Activated CD8-positive, alpha-beta memory T cell treated with anti-CD3 and anti-CD28 coated beads, Interleukin-2, amount 10 ng/mL, durations not matched to agents 7 days and 5 days (primary cell): ENCODE measurements at regions not wholly inside any gene's neighbourhood (a gene's known extent, or its start where the extent isn't known, plus 50 kb on each side); places are given as distances from the start of the nearest gene placed in this dataset.

ENCODE experiments used
- ATAC-seq: fragments of 150-1000 bp; cut with Tn5 transposase; one replicate; pipeline ENCODE4 v1.10.0; 2021; ENCODE audit warnings: moderate library complexity
- CTCF ChIA-PET: fragments of 350-600 bp; sonication (Branson Sonifier 250); formaldehyde crosslinking; loops from one replicate; lab custom pipeline; 2021; ENCODE audit warnings: antibody characterized with exemption; lab: Charles Lee
- DNase-seq: peaks from one replicate; pipeline ENCODE4 v3.0.0-alpha.2; 2020
- H3K27ac Mint-ChIP-seq: one replicate; pipeline ENCODE4 v1.8.0; 2021; ENCODE audit warnings: mild to moderate bottlenecking, mixed read lengths
- H3K27me3 Mint-ChIP-seq: one replicate; pipeline ENCODE4 v1.8.0; 2021; ENCODE audit warnings: mixed read lengths
- H3K36me3 Mint-ChIP-seq: one replicate; pipeline ENCODE4 v1.8.0; 2021; ENCODE audit warnings: mild to moderate bottlenecking, mixed read lengths
- H3K4me1 Mint-ChIP-seq: one replicate; pipeline ENCODE4 v1.8.0; 2021; ENCODE audit warnings: mixed read lengths
- H3K4me3 Mint-ChIP-seq: one replicate; pipeline ENCODE4 v1.8.0; 2021; ENCODE audit warnings: mild to moderate bottlenecking, moderate library complexity, mixed read lengths
- H3K9me3 Mint-ChIP-seq: one replicate; pipeline ENCODE4 v1.8.0; 2022; ENCODE audit warnings: low read depth, mixed read lengths

- H3K27ac Mint-ChIP-seq: no peak overlapping the region
- CTCF ChIA-PET: no interaction called here
Observed at GRCh38 chr20:22289442-22289841, 294.9 kb downstream of the FOXA2 start.

GRCh38 chr20:22288957-22289356 lies 295.4 kb downstream of the FOXA2 start:
- H3K4me1 Mint-ChIP-seq: no peaks in the 10 kb centered on the region
- no peak overlapping the region for H3K4me3 Mint-ChIP-seq
- CTCF ChIA-PET: no interaction called here
- no peaks in the 10 kb centered on the region for H3K36me3 Mint-ChIP-seq
- ATAC-seq (no peak), DNase-seq (no peak)
- H3K27me3 Mint-ChIP-seq: no peaks in the 10 kb centered on the region
- peaks cover 9% of the 10 kb centered on the region for H3K9me3 Mint-ChIP-seq
- H3K27ac Mint-ChIP-seq: no peak overlapping the region

More at GRCh38 chr20:22289442-22289841, 294.9 kb downstream of the FOXA2 start:
- no peaks in the 10 kb centered on the region for H3K4me1 Mint-ChIP-seq
- no peak overlapping the region for H3K4me3 Mint-ChIP-seq
- H3K27me3 Mint-ChIP-seq: no peaks in the 10 kb centered on the region
- peaks cover 8% of the 10 kb centered on the region for H3K9me3 Mint-ChIP-seq
- no peaks in the 10 kb centered on the region for H3K36me3 Mint-ChIP-seq
- ATAC-seq (no peak), DNase-seq (no peak)

- H3K4me3 Mint-ChIP-seq: no peak overlapping the region
- CTCF ChIA-PET: no interaction called here
- H3K36me3 Mint-ChIP-seq: no peaks in the 10 kb centered on the region
- no peak overlapping the region for H3K27ac Mint-ChIP-seq
- DNase-seq: no peak
- no peak for ATAC-seq
- no peaks in the 10 kb centered on the region for H3K4me1 Mint-ChIP-seq
- H3K27me3 Mint-ChIP-seq: no peaks in the 10 kb centered on the region
- peaks cover 7% of the 10 kb centered on the region for H3K9me3 Mint-ChIP-seq
Observed at GRCh38 chr20:22288156-22288555, 296.2 kb downstream of the FOXA2 start.

- Mint-ChIP-seq H3K4me3 (no peak overlapping the region), H3K27ac (no peak overlapping the region), H3K9me3 (peaks cover 8% of the 10 kb centered on the region), H3K27me3 (no peaks in the 10 kb centered on the region), H3K36me3 (no peaks in the 10 kb centered on the region), H3K4me1 (no peaks in the 10 kb centered on the region)
- ATAC-seq (no peak), DNase-seq (no peak)
- CTCF ChIA-PET: no interaction called here
Observed at GRCh38 chr20:22285555-22285954, 298.8 kb downstream of the FOXA2 start.

GRCh38 chr20:22282696-22283095 lies 301.7 kb downstream of the FOXA2 start:
- DNase-seq (no peak), ATAC-seq (no peak)
- CTCF ChIA-PET: no interaction called here
- peaks cover 8% of the 10 kb centered on the region for H3K9me3 Mint-ChIP-seq
- H3K36me3 Mint-ChIP-seq: no peaks in the 10 kb centered on the region
- H3K27ac Mint-ChIP-seq: no peak overlapping the region
- H3K4me3 Mint-ChIP-seq: no peak overlapping the region
- H3K27me3 Mint-ChIP-seq: no peaks in the 10 kb centered on the region
- H3K4me1 Mint-ChIP-seq: no peaks in the 10 kb centered on the region

- no peak for ATAC-seq
- H3K27ac Mint-ChIP-seq: no peak overlapping the region
- no peaks in the 10 kb centered on the region for H3K36me3 Mint-ChIP-seq
- no peaks in the 10 kb centered on the region for H3K27me3 Mint-ChIP-seq
- H3K4me1 Mint-ChIP-seq: no peaks in the 10 kb centered on the region
- no peak overlapping the region for H3K4me3 Mint-ChIP-seq
- DNase-seq: no peak
- CTCF ChIA-PET: no interaction called here
- H3K9me3 Mint-ChIP-seq: peaks cover 12% of the 10 kb centered on the region
Observed at GRCh38 chr20:22274330-22274729, 310.0 kb downstream of the FOXA2 start.

GRCh38 chr20:22268675-22269074 lies 315.7 kb downstream of the FOXA2 start:
- CTCF ChIA-PET: no interaction called here
- H3K36me3 Mint-ChIP-seq: no peaks in the 10 kb centered on the region
- no peak overlapping the region for H3K27ac Mint-ChIP-seq
- DNase-seq: no peak
- ATAC-seq: no peak
- H3K4me1 Mint-ChIP-seq: no peaks in the 10 kb centered on the region
- peaks cover 2% of the 10 kb centered on the region for H3K9me3 Mint-ChIP-seq
- no peaks in the 10 kb centered on the region for H3K27me3 Mint-ChIP-seq
- H3K4me3 Mint-ChIP-seq: no peak overlapping the region

GRCh38 chr20:22264917-22265316 lies 319.5 kb downstream of the FOXA2 start:
- CTCF ChIA-PET: no interaction called here
- DNase-seq: no peak
- H3K27ac Mint-ChIP-seq: no peak overlapping the region
- H3K27me3 Mint-ChIP-seq: no peaks in the 10 kb centered on the region
- H3K36me3 Mint-ChIP-seq: no peaks in the 10 kb centered on the region
- no peak for ATAC-seq
- H3K4me3 Mint-ChIP-seq: no peak overlapping the region
- H3K4me1 Mint-ChIP-seq: no peaks in the 10 kb centered on the region
- H3K9me3 Mint-ChIP-seq: peaks cover 5% of the 10 kb centered on the region

GRCh38 chr20:22260506-22260905 lies 323.9 kb downstream of the FOXA2 start:
- H3K36me3 Mint-ChIP-seq: no peaks in the 10 kb centered on the region
- H3K27ac Mint-ChIP-seq: no peak overlapping the region
- peaks cover 4% of the 10 kb centered on the region for H3K9me3 Mint-ChIP-seq
- no peak for DNase-seq
- H3K27me3 Mint-ChIP-seq: no peaks in the 10 kb centered on the region
- ATAC-seq: no peak
- no peak overlapping the region for H3K4me3 Mint-ChIP-seq
- CTCF ChIA-PET: no interaction called here
- no peaks in the 10 kb centered on the region for H3K4me1 Mint-ChIP-seq

GRCh38 chr20:22257912-22258311 lies 326.5 kb downstream of the FOXA2 start:
- H3K27me3 Mint-ChIP-seq: no peaks in the 10 kb centered on the region
- H3K9me3 Mint-ChIP-seq: peaks cover 4% of the 10 kb centered on the region
- DNase-seq (no peak), ATAC-seq (no peak)
- H3K4me1 Mint-ChIP-seq: no peaks in the 10 kb centered on the region
- CTCF ChIA-PET: no interaction called here
- H3K4me3 Mint-ChIP-seq: no peak overlapping the region
- no peak overlapping the region for H3K27ac Mint-ChIP-seq
- no peaks in the 10 kb centered on the region for H3K36me3 Mint-ChIP-seq

GRCh38 chr20:22248051-22248667 lies 336.2 kb downstream of the FOXA2 start:
- DNase-seq (no peak), ATAC-seq (no peak)
- Mint-ChIP-seq H3K4me3 (no peak overlapping the region), H3K27me3 (no peaks in the 10 kb centered on the region), H3K36me3 (no peaks in the 10 kb centered on the region), H3K27ac (no peak overlapping the region), H3K9me3 (peaks cover 5% of the 10 kb centered on the region), H3K4me1 (no peaks in the 10 kb centered on the region)
- CTCF ChIA-PET: no interaction called here

GRCh38 chr20:22245139-22245538 lies 339.2 kb downstream of the FOXA2 start:
- Mint-ChIP-seq H3K27ac (no peak overlapping the region), H3K36me3 (no peaks in the 10 kb centered on the region), H3K9me3 (peaks cover 5% of the 10 kb centered on the region), H3K4me3 (no peak overlapping the region), H3K4me1 (no peaks in the 10 kb centered on the region), H3K27me3 (no peaks in the 10 kb centered on the region)
- DNase-seq: no peak
- no peak for ATAC-seq
- CTCF ChIA-PET: no interaction called here

- H3K27ac Mint-ChIP-seq: no peak overlapping the region
- H3K36me3 Mint-ChIP-seq: no peaks in the 10 kb centered on the region
- H3K27me3 Mint-ChIP-seq: no peaks in the 10 kb centered on the region
- no peak overlapping the region for H3K4me3 Mint-ChIP-seq
- CTCF ChIA-PET: no interaction called here
- H3K4me1 Mint-ChIP-seq: no peaks in the 10 kb centered on the region
- DNase-seq: no peak
- ATAC-seq: no peak
- H3K9me3 Mint-ChIP-seq: peaks cover 12% of the 10 kb centered on the region
Observed at GRCh38 chr20:22243067-22243466, 341.3 kb downstream of the FOXA2 start.

GRCh38 chr20:22241609-22242008 lies 342.8 kb downstream of the FOXA2 start:
- Mint-ChIP-seq H3K36me3 (no peaks in the 10 kb centered on the region), H3K4me1 (no peaks in the 10 kb centered on the region), H3K4me3 (no peak overlapping the region), H3K9me3 (peaks cover 10% of the 10 kb centered on the region), H3K27ac (no peak overlapping the region), H3K27me3 (no peaks in the 10 kb centered on the region)
- ATAC-seq (no peak), DNase-seq (no peak)
- CTCF ChIA-PET: no interaction called here

GRCh38 chr20:22232923-22233322 lies 351.4 kb downstream of the FOXA2 start:
- CTCF ChIA-PET: no interaction called here
- no peaks in the 10 kb centered on the region for H3K4me1 Mint-ChIP-seq
- no peak overlapping the region for H3K4me3 Mint-ChIP-seq
- no peak overlapping the region for H3K27ac Mint-ChIP-seq
- DNase-seq (no peak), ATAC-seq (no peak)
- H3K36me3 Mint-ChIP-seq: no peaks in the 10 kb centered on the region
- H3K9me3 Mint-ChIP-seq: peaks cover 2% of the 10 kb centered on the region
- H3K27me3 Mint-ChIP-seq: no peaks in the 10 kb centered on the region
